CD4-positive, alpha-beta memory T cell (primary cell): ENCODE measurements at regions not wholly inside any gene's neighbourhood (a gene's known extent, or its start where the extent isn't known, plus 50 kb on each side); places are given as distances from the start of the nearest gene placed in this dataset.

Experiments used
- CTCF ChIA-PET: fragments of 350-600 bp; sonication (Branson Sonifier 250); formaldehyde crosslinking; loops from one replicate; lab custom pipeline; 2021; ENCODE audit warnings: inconsistent platforms; ENCODE audit not compliant: partially characterized antibody; lab: Charles Lee
- POLR2A ChIA-PET: fragments of 350-600 bp; sonication (Branson Sonifier 250); formaldehyde crosslinking; loops from one replicate; lab custom pipeline; 2021; ENCODE audit not compliant: partially characterized antibody; lab: Charles Lee
- DNase-seq, 5 donors: peaks; one replicate each; pipeline versions ENCODE4 v3.0.0 to v3.0.0-alpha.2; 2020 to 2022; ENCODE audit warnings: mixed read lengths in 1 of 5
- H3K27ac ChIP-seq: one replicate; pipeline ENCODE4 v1.7.0; 2013; ENCODE audit warnings: low read depth, low read length
- H3K27me3 ChIP-seq: 2 replicates; pipeline ENCODE4 v1.7.0; 2013; ENCODE audit warnings: mild to moderate bottlenecking, low read length, moderate library complexity; ENCODE audit not compliant: insufficient read depth
- H3K36me3 ChIP-seq: 2 replicates; pipeline ENCODE4 v1.7.0; 2013; ENCODE audit warnings: mild to moderate bottlenecking, low read length, moderate library complexity; ENCODE audit not compliant: insufficient read depth
- H3K4me1 ChIP-seq: 2 replicates; pipeline ENCODE4 v1.7.0; 2013; ENCODE audit warnings: mild to moderate bottlenecking, low read length, moderate library complexity; ENCODE audit not compliant: insufficient read depth
- H3K4me3 ChIP-seq, 2 donors: one replicate each; pipeline ENCODE4 v1.7.0; 2013; ENCODE audit warnings: low read length in 2 of 2, mild to moderate bottlenecking in 1 of 2
- H3K9me3 ChIP-seq, 2 donors: one replicate each; pipeline ENCODE4 v1.7.0; 2013; ENCODE audit warnings: low read length in 2 of 2, control low read depth in 1 of 2; ENCODE audit not compliant: control insufficient read depth in 1 of 2
- H3K27ac Mint-ChIP-seq, 7 donors: one replicate each; pipeline ENCODE4 v1.8.0; 2020 to 2021; ENCODE audit warnings: mixed read lengths in 7 of 7, mild to moderate bottlenecking in 6 of 7, inconsistent platforms in 3 of 7, moderate library complexity in 3 of 7
- H3K27me3 Mint-ChIP-seq, 2 donors: one replicate each; pipeline ENCODE4 v1.8.0; 2020 to 2021; ENCODE audit warnings: mixed read lengths in 2 of 2
- H3K36me3 Mint-ChIP-seq, 2 donors: one replicate each; pipeline ENCODE4 v1.8.0; 2020 to 2021; ENCODE audit warnings: mixed read lengths in 2 of 2, inconsistent platforms in 1 of 2, mild to moderate bottlenecking in 1 of 2
- H3K4me1 Mint-ChIP-seq, 4 donors: one replicate each; pipeline ENCODE4 v1.8.0; 2020 to 2021; ENCODE audit warnings: mixed read lengths in 4 of 4, mild to moderate bottlenecking in 1 of 4
- H3K4me3 Mint-ChIP-seq, 8 donors: one replicate each; pipeline ENCODE4 v1.8.0; 2020 to 2021; ENCODE audit warnings: mixed read lengths in 8 of 8, mild to moderate bottlenecking in 7 of 8, moderate library complexity in 6 of 8, inconsistent platforms in 3 of 8
- H3K9me3 Mint-ChIP-seq, 8 donors: one replicate each; pipeline ENCODE4 v1.8.0; 2020 to 2021; ENCODE audit warnings: mixed read lengths in 8 of 8, mild to moderate bottlenecking in 5 of 8, inconsistent platforms in 3 of 8, moderate library complexity in 1 of 8
- intact Hi-C: fragments of 100-400 bp; cut with micrococcal nuclease; formaldehyde crosslinking; loops from one replicate; pipeline ENCODE4 v1.15.1; 2023

DNA sequence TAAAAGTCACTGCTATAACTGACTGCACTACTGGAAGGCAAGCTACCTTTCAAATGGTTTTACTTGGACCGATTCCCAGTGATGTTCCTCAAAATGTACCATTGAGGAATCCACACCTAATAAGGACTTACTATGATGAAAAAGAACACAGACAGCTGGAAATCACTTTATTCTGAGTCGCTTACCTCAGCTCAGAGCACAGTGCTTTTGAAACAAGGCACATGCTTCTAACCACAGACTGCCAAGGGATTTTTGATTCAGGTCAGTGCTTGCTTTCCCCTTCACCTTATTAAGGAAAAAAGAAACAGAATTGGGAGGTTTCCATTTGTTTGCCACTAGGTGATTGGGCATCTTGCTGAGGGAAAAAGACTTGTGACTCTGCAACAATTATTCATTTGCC, 707.5 kb upstream of the FSHR start:
- Histone ChIP-seq H3K4me1 (no peaks in the 10 kb centered on the region), H3K27me3 (no peaks in the 10 kb centered on the region), H3K9me3 (no peaks in the 10 kb centered on the region), H3K36me3 (no peaks in the 10 kb centered on the region), H3K4me3 (no peak overlapping the region), H3K27ac (no peak overlapping the region)
- DNase-seq: no peak
- ChIA-PET CTCF (no interaction called here), POLR2A (no interaction called here)
- Mint-ChIP-seq H3K4me1 (no peaks in the 10 kb centered on the region), H3K27ac (no peak overlapping the region), H3K36me3 (no peaks in the 10 kb centered on the region), H3K27me3 (no peaks in the 10 kb centered on the region), H3K4me3 (no peak overlapping the region), H3K9me3 (peaks cover 0 to 8% (median 0%) of the 10 kb centered on the region in 8 donors)
- intact Hi-C loops: no loop called here

DNA sequence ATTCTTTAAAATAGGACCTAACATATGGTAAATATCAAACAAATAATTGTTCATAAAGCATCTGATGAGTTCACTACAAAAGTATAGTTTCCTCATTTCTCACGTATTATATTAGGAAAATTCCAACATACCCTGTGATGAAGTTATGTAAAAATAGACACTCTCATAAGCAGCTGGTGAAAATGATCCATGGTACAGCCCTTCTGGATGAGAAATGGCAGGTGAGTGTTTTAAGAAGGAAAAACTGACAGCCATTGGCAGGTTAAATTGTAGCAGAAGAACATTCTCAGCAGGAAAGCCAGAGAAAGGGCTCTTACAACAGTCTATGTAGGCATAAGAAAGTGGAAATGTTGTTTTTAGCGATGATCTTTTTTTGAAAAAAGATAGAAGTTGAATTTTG, 706.5 kb upstream of the FSHR start:
- H3K27ac ChIP-seq: no peak overlapping the region
- H3K4me3 ChIP-seq: no peak overlapping the region
- POLR2A ChIA-PET: no interaction called here
- no peak for DNase-seq
- no peaks in the 10 kb centered on the region for H3K36me3 ChIP-seq
- Mint-ChIP-seq H3K4me3 (no peak overlapping the region), H3K27ac (no peak overlapping the region), H3K9me3 (peaks cover 0 to 8% (median 0%) of the 10 kb centered on the region in 8 donors), H3K4me1 (no peaks in the 10 kb centered on the region), H3K27me3 (no peaks in the 10 kb centered on the region), H3K36me3 (no peaks in the 10 kb centered on the region)
- no peaks in the 10 kb centered on the region for H3K4me1 ChIP-seq
- CTCF ChIA-PET: no interaction called here
- intact Hi-C loops: no loop called here
- H3K9me3 ChIP-seq: no peaks in the 10 kb centered on the region
- no peaks in the 10 kb centered on the region for H3K27me3 ChIP-seq

DNA sequence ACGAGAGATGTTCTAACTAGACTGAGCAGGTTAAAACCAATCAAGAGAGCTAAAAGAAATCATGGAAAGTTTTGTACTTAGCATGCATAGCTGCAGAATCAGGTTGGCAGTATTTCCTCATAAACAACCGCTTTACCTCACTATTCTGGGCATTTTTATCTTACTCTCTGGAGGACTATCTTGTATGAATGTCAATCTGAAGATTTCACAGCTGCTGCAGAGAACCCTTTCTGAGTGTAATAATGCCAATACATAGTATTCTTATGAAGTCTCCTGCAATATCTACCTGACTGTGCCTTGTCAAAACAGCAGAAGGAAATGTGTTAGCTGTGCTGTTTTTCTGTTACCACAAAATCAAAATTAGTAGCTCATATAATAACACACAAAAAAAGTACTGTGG, 705.9 kb upstream of the FSHR start:
- ChIA-PET POLR2A (no interaction called here), CTCF (no interaction called here)
- Histone ChIP-seq H3K4me3 (no peak overlapping the region), H3K27ac (no peak overlapping the region), H3K4me1 (no peaks in the 10 kb centered on the region), H3K9me3 (no peaks in the 10 kb centered on the region), H3K36me3 (no peaks in the 10 kb centered on the region), H3K27me3 (no peaks in the 10 kb centered on the region)
- Mint-ChIP-seq H3K4me3 (no peak overlapping the region), H3K27ac (no peak overlapping the region), H3K4me1 (no peaks in the 10 kb centered on the region), H3K9me3 (peaks cover 0 to 8% (median 0%) of the 10 kb centered on the region in 8 donors), H3K27me3 (no peaks in the 10 kb centered on the region), H3K36me3 (no peaks in the 10 kb centered on the region)
- intact Hi-C loops: no loop called here
- no peak for DNase-seq

DNA sequence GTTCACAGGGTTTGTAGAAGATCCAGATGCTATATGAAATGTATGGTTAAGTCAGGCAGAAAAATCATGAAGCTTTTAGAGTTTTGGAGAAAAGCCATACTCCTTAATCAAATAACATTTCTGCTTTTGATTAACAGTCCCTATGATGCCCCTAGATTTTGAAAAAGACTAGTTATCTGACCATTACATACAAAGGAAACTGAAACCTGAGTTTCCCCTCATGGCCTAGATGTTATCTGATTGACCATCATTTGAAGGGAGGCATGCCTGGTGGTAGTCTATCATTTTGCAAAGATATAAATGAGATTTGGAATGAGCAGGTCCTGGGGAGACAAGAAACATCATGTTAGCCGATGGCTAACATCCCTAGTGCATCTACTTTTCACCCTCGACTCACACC, 704.3 kb upstream of the FSHR start:
- ChIA-PET CTCF (no interaction called here), POLR2A (no interaction called here)
- no peaks in the 10 kb centered on the region for H3K27me3 ChIP-seq
- no peak for DNase-seq
- Mint-ChIP-seq H3K27me3 (no peaks in the 10 kb centered on the region), H3K4me1 (no peaks in the 10 kb centered on the region), H3K9me3 (peaks cover 0 to 2% (median 0%) of the 10 kb centered on the region in 8 donors), H3K36me3 (no peaks in the 10 kb centered on the region), H3K4me3 (no peak overlapping the region), H3K27ac (no peak overlapping the region)
- H3K36me3 ChIP-seq: no peaks in the 10 kb centered on the region
- intact Hi-C loops: no loop called here
- no peak overlapping the region for H3K4me3 ChIP-seq
- no peaks in the 10 kb centered on the region for H3K4me1 ChIP-seq
- no peak overlapping the region for H3K27ac ChIP-seq
- H3K9me3 ChIP-seq: no peaks in the 10 kb centered on the region

DNA sequence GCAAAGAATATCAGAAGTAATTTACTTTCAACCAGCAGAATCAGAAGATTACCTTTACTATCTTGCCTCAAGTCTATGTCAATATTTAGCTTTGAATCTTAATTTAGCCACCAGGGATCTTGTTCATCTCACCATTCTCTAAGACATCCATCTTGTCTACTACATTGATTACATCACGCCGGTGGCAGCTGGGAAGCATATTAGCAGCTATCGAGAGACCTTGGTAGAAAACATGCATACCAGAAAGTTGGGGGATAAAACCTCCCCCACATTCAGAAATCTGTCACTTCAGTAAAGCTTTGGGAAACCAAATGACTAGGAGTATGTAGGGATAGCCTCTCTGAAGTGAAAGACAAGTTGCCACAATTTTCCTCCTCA, 703.8 kb upstream of the FSHR start:
- Mint-ChIP-seq H3K9me3 (peaks cover 0 to 4% (median 0%) of the 10 kb centered on the region in 8 donors), H3K27ac (no peak overlapping the region), H3K4me1 (no peaks in the 10 kb centered on the region), H3K27me3 (no peaks in the 10 kb centered on the region), H3K36me3 (no peaks in the 10 kb centered on the region), H3K4me3 (no peak overlapping the region)
- H3K4me3 ChIP-seq: no peak overlapping the region
- H3K27me3 ChIP-seq: no peaks in the 10 kb centered on the region
- no peaks in the 10 kb centered on the region for H3K36me3 ChIP-seq
- ChIA-PET POLR2A (no interaction called here), CTCF (no interaction called here)
- no peak for DNase-seq
- no peak overlapping the region for H3K27ac ChIP-seq
- intact Hi-C loops: no loop called here
- H3K4me1 ChIP-seq: no peaks in the 10 kb centered on the region
- H3K9me3 ChIP-seq: no peaks in the 10 kb centered on the region

DNA sequence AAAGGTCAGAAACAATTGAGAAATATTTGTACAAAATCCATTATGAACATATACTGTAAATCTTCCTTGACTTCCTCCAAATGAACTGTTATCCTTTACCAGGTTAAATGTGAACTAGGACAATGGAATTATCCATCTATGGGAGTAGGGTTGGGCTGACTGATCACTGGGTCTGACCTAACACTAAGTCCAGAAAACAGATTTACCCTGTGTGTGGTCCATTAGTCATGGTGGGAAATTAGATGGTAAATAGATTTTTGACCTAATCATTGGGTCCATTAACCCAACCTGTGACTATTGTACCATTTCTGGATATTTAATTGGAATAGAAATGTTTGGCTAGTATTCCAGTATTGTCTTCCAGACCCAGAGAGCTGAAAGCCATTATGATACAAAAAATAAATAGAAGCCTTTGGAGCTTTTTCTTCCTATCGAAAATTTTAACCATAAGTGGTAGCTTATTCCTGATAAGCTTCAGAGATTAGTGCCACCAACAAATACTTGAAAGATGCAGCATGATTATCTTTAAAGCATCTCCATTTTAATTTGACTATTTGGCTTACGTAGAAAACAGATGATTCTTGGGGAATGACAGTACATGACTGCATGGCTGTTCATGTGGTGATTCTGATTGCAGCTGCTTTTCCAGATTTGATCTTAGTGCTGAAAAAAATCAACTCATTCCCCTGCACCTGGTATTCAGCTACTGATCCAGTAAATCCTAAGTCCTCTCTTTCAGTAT, 703.2 kb upstream of the FSHR start:
- no peaks in the 10 kb centered on the region for H3K36me3 ChIP-seq
- intact Hi-C loops: no loop called here
- H3K4me3 ChIP-seq: no peak overlapping the region
- no peaks in the 10 kb centered on the region for H3K9me3 ChIP-seq
- ChIA-PET CTCF (no interaction called here), POLR2A (no interaction called here)
- H3K4me3 Mint-ChIP-seq: no peak overlapping the region
- peaks cover 0 to 4% (median 0%) of the 10 kb centered on the region in 8 donors for H3K9me3 Mint-ChIP-seq
- H3K27ac Mint-ChIP-seq: no peak overlapping the region
- no peak overlapping the region for H3K27ac ChIP-seq
- H3K27me3 Mint-ChIP-seq: no peaks in the 10 kb centered on the region
- no peaks in the 10 kb centered on the region for H3K4me1 Mint-ChIP-seq
- no peak for DNase-seq
- H3K36me3 Mint-ChIP-seq: no peaks in the 10 kb centered on the region
- no peaks in the 10 kb centered on the region for H3K4me1 ChIP-seq
- no peaks in the 10 kb centered on the region for H3K27me3 ChIP-seq

DNA sequence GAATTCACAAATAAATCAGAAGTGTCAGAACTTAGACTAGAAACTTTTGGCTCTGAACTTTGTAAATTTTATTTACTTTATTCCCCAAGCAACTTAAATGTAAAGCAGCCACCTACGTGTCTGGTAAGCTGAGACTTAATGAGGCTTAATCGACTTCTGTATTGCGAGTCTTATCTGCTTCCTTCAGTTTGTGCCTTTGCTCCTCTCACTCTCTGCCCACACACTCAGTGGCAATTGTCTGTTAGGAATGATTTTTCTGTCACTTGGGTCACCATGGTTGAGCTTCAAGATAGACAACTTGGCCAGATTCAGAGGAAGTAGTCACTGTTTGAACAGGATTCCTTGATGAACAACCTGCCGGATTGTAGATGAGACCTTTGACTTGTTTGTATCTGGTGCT, 691.4 kb upstream of the FSHR start:
- CTCF ChIA-PET: no interaction called here
- Mint-ChIP-seq H3K4me3 (no peak overlapping the region), H3K36me3 (no peaks in the 10 kb centered on the region), H3K27me3 (no peaks in the 10 kb centered on the region), H3K4me1 (no peaks in the 10 kb centered on the region), H3K9me3 (peaks cover 0 to 15% (median 4%) of the 10 kb centered on the region in 8 donors), H3K27ac (no peak overlapping the region)
- no peaks in the 10 kb centered on the region for H3K4me1 ChIP-seq
- no peak overlapping the region for H3K4me3 ChIP-seq
- no peak for DNase-seq
- no peak overlapping the region for H3K27ac ChIP-seq
- no peaks in the 10 kb centered on the region for H3K27me3 ChIP-seq
- H3K36me3 ChIP-seq: no peaks in the 10 kb centered on the region
- no peaks in the 10 kb centered on the region for H3K9me3 ChIP-seq
- intact Hi-C loops: no loop called here
- POLR2A ChIA-PET: no interaction called here

DNA sequence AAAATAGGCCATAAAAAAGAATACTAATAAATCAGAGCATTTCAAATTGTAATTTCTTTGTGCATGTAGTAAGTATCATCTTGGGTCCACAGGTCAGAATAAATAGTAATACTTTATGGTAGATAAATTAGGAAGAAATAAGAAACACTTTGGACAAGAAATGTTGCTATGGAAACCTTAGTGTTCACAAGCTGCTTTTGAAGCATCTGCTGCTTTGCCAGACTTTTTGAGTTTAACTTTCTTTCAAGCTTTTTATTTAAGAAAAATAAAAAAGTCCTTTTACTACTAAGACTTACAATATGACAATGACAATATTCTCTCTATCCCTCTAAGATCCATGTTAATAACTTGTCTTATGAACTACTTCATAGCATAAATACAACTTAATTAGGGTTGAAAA, 690.7 kb upstream of the FSHR start:
- Histone ChIP-seq H3K27ac (no peak overlapping the region), H3K27me3 (no peaks in the 10 kb centered on the region), H3K4me3 (no peak overlapping the region), H3K9me3 (no peaks in the 10 kb centered on the region), H3K4me1 (no peaks in the 10 kb centered on the region), H3K36me3 (no peaks in the 10 kb centered on the region)
- Mint-ChIP-seq H3K36me3 (no peaks in the 10 kb centered on the region), H3K4me3 (no peak overlapping the region), H3K9me3 (peaks cover 0 to 15% (median 3%) of the 10 kb centered on the region in 8 donors), H3K27ac (no peak overlapping the region), H3K4me1 (no peaks in the 10 kb centered on the region), H3K27me3 (no peaks in the 10 kb centered on the region)
- no peak for DNase-seq
- ChIA-PET POLR2A (no interaction called here), CTCF (no interaction called here)
- intact Hi-C loops: no loop called here
